GM19452 (cell line): ENCODE measurements at regions not wholly inside any gene's neighbourhood (a gene's known extent, or its start where the extent isn't known, plus 50 kb on each side); places are given as distances from the start of the nearest gene placed in this dataset.

Experiments
- ATAC-seq: cut with Tn5 transposase; IDR thresholded peaks from one replicate; pipeline ENCODE4 v1.9.1; 2021; ENCODE audit not compliant: unreplicated experiment

DNA sequence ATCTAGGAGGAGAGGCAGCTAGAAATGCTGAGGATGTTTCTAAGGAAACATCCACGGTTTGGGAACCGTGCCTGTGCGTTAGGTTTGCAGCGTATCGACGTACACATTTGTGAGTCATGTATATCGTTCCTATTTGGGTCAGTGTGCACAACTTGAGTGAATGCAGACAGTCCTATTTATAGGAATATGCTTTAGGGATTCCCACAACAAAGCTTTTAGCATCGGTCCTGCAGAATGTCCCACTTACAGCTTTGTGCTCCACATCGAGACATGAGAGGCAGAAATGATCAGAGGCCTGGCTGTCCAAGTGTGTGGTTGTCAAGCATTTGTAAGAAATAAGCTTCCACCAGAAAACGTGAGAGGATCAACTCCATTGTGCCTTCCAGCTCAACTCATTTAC, 1282.7 kb upstream of the WWC1 start:
- ATAC-seq, result no peak

DNA sequence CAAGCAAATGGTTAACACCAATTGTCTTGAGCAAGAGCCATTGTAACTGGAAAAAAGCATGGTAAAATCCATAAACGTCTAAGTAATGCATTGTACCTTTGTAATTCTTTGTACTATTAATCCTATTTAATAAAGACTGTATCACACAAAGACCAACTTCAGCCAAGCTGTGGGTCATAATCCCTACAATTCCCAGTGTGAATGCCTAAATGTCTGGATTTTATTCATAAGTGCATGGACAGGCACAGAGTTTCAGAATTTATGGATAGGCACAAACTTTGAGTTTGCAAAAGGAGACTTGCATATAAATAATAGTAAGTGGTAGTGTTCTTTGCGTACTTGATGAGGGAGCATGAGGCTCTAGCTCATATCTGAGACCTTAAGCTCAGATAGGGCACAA, 1280.2 kb upstream of the WWC1 start:
- ATAC-seq, result no peak

DNA sequence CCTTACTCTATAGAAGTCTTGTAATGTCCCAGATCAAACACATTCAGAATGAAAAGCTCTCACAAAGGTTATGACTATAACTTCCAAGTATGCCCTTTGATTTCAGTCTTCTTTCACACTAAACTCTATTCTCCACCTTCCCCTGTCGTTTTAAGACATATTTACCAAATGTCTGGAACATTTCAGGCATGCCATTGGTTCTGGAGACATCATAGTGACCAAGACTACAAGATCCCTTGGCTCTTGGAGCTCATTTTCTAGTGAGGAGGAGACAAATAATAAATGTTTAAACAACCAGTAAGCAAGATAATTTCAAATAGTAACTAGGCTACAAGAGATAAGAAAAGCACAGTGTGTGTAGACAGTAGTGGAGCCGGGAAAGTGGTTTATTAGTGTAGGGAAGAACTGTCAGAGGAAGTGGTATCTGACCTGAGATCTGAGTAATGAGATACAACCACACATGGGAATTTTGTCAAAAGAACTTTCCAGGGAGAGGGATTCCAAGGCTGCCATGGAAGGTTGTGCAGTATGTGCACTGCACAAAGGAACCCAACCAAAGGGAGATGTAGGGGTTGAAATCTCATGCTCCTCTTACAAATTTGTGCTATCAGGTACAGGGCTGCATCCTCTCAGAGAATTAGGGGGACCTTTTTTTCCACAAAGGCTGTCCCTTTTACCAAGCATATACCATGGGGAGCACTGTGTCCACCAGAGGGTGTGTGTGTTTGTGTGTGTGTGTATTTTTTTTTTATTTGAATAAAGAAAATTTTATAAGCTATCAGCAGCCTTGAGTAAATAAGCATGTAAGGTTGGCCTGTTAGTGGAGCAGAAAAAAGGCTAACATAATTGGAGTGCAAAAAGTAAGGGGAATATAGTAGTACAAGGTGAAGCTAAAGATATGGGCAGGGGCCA, 1279.1 kb upstream of the WWC1 start:
- no peak for ATAC-seq

DNA sequence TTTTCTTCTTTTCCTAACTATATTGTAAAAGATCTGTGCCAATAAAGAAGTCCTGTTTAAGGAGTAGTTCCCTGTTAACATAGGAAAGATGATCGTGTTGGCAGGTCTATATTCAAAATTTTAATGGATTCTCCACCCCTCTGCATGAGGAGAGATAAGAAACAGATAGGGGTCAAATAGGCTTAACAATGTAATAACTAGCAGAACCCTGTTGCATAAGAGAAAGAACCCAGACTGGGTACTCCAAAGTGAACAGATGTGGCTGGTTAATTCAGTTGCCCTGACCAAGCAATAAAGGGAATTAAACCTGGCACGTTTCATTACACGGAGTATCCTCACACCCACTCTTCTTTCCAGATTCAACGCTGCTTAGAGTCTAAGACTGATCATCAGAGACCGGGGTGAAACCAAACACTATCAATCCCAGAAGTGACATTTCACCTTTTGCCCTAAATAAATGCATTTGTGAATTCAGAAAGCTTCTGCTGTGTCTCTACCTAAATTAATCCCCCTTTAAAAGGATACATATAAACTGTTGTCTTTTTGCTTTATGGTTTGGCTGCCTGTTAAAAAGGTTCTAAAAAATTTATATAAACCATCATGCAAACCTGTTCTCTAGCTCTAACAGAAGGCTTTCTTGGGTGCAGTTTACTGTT, 1276.9 kb upstream of the WWC1 start:
- no peak for ATAC-seq

DNA sequence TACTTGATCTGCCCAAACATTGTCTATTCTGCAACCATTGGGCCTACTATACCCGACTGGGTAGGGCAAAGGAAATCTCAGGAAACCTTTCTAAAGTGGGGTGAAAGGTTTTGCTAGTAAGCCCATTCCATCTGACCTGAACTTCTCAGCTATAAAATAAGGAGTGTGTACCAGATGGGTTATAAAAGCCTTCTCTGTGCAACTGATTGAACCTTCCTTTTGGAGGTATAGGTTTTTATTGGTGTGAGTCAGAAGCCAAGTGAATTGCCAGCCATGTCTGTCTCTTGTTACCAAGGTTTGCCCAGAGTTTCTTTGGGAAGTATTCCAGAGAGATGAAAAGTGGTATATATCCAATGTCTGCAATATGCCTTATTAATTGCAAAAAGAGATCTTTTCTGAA, 1271.0 kb upstream of the WWC1 start:
- ATAC-seq, result no peak

DNA sequence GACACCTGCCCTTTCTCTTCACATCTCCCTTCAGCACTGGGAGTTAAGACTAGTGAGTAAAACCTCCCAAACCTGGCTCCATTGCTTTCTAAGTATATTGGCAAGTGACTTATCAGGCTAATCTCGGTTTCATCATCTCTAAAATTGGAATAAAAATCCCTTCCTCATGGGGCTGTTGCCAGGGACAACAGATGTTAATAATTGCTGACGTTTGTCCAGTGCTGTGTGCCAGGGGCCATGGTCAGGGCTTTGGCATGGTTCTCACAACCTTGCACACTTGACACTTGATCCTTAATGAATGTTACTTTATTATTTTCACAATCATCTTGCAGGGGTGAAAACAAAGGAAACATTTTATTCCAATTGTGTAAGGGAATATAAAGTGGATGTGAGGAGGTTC, 1262.0 kb upstream of the WWC1 start:
- no peak for ATAC-seq

DNA sequence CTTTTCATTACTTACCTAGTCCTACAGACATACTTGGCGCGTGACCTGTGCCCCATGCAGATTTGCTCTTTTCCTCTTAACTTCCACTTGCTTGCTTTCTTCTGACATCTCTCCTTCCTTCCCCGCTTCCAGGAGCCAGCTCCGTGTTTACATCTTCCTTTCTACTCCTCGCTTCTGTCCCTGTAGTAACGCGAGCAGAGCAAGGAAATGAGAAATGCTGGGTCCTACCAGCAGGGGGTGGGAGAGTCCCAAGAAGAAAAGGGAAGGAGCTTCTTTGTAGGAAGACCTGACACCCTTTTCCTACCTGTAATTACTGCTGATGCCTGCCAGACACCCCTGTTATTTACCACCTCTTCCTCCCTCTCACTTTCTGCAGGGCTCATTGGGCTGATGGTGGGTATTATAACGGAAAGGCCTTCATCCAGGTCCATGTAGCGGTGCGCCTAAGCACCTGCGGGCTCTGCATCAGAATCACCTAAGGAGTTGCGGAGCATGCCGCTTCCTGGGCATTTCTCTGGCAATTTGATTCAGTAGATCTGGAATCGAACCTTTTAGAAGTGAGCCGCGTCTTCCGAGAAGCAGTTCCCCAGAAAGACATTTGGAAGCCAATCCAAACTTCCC, 1260.8 kb upstream of the WWC1 start:
- ATAC-seq, result no peak

DNA sequence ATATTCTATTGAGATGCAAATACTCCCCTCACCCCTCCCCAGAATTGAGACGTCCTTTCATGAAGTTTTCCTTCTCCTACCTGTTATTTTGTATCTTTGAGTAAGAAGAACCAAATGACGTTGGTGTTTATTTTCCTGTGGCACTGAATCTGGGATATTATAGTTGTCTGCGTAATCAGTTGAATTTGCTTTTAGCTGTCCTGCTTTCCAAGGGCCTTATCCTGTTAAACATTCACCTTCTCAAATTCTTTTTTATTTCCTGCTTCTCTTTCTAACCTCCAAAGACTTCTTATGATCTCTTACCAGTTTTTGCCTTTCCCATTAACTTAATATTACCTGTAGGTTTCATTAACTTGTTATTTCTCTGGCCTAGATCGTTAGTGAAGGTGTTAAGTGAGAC, 1254.9 kb upstream of the WWC1 start:
- no peak for ATAC-seq

DNA sequence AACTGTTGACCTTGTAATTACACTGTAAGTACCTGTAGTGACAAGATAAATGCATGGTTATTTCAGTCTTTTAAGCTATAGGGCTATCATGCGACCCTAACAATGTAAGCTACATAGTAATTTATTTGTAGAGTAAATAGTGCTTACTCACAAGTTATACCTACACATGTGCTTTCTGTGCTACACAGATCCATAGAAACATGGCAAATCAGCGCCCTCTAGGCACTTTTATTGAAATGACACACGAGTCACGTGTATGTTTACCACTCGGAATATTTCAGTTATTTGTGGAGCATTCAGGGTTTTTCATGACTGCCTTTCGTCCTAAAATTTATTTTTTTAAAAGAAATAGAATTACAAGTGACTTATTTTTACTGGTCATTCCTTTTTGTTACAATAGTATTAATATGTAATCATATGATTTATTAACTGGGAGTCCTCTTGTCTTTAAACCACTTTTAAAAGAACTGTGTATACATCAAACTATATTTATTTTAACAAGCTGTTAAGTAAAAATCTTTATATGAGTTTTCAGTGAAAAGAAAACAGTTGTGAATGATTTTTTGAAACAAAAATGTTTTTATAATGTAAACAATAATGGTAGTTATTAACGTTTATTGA, 1242.3 kb upstream of the WWC1 start:
- no peak for ATAC-seq

DNA sequence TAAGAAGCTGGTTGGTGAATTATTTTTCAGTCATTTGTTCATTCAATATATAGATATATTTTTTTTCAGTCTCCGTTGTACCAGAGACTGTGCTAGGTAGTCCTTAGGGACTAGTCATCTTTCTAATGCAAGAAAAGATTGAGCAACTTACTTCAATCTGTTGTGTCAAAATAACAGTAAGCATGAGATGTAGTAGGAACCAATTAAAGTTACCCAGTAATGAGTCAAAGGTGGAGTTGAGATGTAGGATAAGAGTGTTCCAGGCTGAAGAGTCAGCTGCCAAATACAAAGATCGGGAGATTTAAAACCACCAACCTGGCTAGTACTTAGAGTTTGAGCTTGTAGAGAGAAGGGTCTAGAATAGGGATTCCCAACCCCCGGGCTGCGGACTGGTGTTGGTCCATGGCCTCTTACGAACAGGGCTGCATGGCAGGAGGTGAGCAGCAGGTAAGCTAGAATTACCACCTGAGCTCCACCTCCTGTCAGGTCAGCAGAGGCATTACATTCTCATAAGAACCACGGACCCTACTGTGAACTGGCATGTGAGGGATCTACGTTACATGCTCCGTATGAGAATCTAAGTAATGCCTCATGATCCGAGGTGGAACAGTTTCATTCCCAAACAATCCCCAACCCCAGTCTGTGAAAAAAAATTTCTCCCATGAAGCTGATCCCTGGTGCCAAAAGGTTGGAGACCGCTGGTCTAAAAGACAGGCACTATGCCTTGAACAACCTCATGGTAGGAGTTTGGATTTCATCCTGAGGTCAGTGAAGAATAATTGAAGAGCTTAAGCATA, 1241.5 kb upstream of the WWC1 start:
- no peak for ATAC-seq

DNA sequence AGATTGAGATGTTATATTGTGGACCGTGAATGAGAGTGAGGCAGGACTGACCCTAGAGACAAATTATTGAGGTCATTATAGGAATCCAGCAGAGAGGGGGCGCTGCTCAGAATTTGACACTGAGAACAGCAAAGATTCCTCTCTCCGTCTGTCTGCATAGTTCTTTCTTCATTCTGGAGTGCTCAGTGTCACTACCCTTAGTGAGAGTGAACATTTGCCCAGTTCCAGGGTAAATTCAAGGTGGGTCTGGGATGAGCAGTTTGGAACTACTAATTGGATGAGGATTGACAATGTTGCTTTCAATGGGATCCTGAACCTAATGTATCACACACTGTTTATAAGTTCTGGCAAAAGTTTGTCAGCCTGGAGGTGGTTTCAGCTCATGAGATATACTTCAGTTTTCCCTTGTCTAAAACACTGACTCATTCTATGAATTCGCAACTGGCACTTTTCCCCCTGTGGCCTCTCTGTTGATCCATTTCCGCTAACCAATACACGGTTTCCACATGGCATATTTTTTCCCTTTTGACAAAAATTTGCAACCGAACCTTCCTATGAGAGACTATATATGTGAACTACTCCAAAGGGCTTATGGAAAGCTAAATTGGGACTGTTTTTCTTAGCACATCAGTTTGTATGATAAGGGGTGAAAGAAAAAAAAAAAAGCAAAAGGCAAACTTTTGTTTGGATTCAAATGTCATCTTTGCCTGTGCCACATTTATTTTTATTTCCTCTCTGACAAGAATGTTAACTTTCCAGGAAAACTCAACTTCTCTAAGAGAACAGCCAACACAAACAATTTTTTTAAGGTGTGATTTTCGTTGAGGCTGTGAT, 1240.7 kb upstream of the WWC1 start:
- no peak for ATAC-seq

DNA sequence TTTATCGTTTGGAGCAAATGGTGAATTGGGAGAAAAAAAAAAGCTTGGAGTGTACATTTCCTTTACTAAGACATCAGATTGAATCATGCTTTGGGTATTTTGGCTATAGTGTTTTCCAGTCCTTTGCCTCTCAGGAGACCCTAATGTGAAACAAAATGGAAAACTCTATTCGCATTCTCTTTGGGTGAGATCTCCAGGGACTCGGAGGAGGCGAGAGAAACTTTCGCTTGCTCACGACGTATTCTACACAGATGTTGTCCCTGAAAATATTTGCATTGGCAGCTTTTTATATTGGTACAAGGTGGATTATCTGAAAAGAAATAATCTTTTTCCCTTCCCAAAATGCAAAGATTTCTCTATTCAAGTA, 1240.1 kb upstream of the WWC1 start:
- ATAC-seq, result no peak

DNA sequence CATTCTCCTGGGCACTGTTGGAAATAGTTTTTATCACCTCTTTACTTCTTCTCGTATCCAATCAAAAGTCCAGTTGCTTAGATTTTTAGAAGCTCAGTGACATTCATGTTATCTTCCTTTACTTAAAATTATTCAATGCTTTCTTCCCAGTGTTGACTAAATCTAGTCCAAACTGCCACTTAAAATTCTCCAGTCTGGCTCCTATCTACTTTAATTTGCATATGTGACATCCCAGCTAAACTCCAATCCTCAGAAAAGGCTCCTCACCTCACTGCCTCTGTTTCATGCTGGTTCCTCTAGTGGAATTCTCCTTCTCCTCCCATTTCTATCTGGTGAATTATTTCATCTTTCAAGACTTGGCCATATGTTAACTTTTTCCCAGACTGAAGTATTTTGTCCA, 1238.7 kb upstream of the WWC1 start:
- ATAC-seq, result no peak

DNA sequence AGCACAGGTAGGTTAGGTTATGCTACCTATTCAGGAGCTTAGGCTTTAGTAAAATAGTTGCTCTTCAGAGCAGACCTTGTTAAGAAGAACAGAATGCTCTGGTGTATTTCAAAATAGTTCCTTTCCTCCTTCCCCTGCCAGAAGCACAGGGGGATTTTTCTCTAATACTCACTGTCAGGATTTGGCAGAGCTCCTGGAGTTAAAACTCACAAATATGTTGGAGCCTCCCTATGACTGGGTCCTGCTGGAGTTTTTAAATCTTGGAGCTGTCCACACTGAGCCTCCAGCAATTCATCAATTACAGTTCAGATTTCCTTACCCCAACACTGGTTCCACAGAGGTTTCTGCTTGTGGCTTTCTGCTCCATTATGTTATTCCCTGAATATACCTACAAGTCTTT, 1233.8 kb upstream of the WWC1 start:
- ATAC-seq, result no peak

DNA sequence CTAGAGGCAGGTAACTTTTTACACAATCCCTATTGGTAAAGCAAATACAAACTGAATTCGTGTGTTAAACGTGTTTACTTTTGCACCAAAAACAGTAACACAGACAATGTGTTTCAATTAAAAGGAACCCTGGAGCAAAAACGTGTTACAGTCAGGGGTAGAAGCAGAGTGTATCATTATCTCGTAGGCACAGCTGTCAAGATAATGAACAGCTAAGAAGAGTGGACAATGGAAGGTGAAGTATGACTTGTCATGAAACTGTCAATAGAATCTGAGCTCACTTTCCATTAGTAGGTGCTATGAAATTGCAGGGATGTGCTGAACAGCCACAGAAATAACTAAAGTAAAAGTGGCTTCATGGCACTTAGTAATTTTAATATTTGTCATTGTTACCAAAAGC, 1229.8 kb upstream of the WWC1 start:
- ATAC-seq, result no peak

DNA sequence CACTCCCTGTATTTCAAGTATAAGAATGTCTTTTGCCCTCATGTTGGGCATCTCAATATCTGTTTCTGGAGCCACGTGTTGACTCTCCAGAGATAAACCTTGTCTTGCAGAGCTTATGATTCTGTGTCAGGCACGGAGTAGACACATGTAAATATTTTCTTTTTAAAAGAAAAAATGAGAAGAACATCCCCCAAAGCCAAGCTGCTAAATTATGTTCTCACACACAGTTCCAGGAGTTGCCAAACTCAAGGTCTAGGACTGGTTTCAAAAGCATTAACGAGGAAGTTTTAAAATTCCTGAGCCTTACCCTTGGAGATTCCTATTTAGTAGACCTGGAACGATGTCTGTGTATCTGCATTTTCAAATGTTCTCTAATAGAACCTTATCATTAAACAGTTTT, 1228.3 kb upstream of the WWC1 start:
- ATAC-seq, result no peak

DNA sequence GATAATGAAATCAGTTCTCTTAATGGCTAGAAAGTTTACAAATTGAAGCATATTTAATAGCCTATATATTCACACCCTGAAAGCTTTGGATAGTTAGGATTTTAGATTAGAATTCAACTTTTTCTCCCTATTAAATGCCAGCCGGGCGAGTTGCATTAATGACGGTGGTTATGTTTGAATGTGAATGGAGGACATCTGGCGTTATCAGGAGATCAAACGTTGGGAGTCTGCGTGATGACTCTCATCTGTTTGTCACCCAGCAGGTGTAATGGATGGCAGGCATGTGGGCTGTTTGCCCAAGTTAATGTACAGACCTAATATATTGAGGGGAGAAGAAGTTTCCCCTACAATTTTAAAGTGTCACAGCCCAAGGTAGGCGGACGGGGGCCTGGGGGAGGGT, 1227.7 kb upstream of the WWC1 start:
- no peak for ATAC-seq

DNA sequence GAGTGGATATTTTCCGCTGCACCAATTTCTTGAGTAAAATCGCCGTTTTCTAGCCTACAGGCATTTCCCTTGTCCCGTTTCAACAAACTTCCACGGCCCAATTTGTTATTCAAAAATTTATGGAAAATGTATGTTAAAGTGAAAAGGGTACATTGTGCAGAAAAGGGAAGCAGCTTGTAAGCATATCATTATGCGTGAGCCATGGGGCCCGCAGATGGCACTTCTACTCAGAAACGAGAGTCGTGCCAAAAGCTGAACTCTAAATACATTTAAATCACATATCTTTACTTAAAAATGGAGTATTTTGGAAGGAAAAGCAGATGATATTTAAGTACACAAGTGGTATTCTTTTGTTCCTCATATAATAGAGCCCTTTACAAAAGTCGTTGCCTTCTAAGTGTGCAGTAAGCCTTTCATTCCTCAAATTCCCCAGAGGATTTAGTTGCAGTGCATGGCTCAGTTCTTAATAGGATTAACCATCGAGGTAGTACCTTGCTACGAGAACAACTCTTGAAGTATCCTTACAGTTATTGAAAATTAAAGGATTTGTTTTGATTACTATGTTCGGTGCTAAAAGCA, 1227.2 kb upstream of the WWC1 start:
- no peak for ATAC-seq

DNA sequence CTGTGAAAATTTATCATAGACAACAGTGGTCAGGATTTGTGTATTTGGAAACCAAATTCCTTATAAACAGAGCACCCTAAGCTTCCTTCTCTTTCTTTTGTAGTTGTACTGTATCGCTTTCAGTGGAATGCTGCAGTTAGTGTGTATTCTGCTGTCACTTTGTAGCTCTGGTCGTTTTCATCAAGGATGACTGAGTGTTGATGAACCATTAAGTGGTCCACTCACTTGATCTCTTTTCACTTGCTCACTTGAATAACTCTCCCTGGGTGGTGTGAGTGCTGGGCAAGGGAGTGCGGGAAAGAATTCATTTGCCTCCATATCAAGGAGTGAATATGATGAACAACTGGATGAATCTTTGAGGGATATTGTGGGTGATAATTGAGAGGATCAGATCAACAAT, 1225.7 kb upstream of the WWC1 start:
- no peak for ATAC-seq
